HG03575 (cell line): ENCODE measurements at regions not wholly inside any gene's neighbourhood (a gene's known extent, or its start where the extent isn't known, plus 50 kb on each side); places are given as distances from the start of the nearest gene placed in this dataset.

ENCODE experiments used
- ATAC-seq: cut with Tn5 transposase; IDR thresholded peaks from one replicate; pipeline ENCODE4 v1.9.1; 2021; ENCODE audit not compliant: unreplicated experiment, insufficient number of reproducible peaks, low FRiP score; ENCODE audit errors: extremely low read depth

GRCh38 chr20:11266571-11266970, 592.8 kb upstream of the JAG1 start:
- ATAC-seq, result no peak

- ATAC-seq, result no peak
These were observed 593.4 kb upstream of the JAG1 start for GRCh38 chr20:11267131-11267761.

DNA sequence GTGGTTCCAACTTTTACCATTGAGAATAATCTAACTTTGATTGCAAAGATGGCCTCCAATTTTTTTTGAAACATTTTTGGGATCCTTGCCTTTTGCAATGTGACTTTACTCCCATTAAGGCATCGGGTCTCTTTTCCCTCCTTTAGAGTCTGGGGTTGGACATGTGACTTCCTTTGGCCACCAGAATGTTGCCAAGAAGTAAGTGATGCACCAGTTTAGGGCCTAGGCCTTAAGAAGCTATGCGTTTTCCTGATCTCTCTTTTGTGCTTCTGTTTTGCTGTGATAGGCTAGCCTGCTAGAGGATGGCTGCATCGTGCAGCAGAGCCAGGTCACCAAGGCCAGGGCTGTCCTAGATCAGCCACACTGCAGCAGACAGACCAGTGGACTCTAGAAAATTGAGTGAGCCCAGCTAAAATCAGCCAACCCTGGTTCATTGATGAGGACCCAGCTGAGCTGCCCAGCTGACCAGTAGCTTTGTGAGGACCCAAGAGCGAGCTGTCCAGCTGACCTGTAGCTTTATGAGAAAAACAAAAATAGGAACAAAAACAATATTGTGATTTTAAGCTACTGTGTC, 594.0 kb upstream of the JAG1 start:
- no peak for ATAC-seq

GRCh38 chr20:11270566-11270965, 596.8 kb upstream of the JAG1 start:
- ATAC-seq, result no peak

DNA sequence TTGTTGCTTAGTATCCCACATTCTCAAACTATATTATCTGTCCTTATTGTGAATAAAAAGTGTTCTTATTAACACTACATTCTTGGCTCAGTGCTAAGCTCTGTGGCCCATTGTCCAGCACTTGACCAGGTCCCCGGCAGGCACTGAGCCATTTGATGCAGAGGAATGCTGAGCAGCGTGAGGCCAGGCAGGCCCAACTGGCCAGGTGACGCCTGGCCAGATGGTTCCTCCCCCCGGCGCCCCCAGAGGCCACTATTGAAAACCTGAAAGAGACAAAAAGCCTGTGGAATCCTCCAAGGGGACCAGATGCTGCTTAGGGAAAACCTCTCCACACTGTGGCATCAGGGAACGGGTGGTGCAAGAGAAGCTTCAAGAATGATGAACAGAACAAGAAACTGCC, 597.5 kb upstream of the JAG1 start:
- ATAC-seq, result no peak

DNA sequence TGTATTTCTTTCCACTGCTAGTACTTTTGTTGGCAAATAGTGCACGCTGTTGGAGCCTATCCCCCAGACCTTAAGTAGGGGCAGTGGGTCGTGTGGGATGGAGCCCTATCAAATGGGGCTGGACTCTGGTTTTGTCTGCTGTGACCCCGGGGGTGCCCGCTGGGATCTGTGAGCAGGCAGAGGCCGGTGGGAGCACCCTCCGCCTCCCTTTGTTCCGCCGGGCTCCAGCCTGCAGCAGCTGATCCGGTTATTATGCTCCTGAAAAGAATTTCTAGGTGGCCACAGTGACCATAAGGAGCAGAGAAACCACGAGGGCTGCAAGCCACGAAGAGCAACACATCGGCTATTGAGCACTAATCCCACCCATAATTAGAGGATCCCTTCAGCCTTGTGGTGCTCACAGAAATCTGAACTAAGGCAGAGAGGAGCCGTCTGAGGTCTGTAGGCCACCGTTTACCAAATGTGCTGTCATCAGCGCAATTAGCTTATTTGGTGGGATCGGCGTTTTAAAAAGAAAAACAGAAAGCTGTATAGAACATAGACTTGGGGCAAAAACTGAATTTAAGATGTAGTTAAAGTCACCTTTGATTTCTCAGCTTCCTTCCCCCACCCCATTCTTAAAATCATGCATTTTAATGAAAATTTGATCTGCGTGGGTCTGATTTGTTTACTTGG, 598.3 kb upstream of the JAG1 start:
- ATAC-seq, result no peak

DNA sequence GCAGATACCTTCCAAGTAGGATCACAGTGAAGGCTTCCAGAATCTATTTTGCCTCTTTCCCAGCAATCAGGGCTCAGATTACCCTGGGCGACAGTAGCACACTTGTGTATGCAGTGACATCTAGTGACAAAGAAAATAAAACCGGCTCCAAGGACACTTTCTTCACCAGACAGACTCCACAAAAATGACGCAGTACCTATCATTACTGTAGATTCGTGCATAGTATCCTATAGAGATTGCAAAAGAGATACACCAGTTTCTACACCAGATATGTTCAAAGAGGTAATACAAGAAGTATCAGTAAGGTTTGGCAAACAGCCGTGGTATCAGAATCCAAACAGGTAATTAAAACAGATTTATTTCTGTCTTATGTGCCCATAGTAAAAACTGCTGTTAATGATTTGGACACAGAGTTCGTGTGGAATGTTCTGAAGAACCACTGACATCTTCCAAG, 600.4 kb upstream of the JAG1 start:
- no peak for ATAC-seq

GRCh38 chr20:11275740-11276139, 601.9 kb upstream of the JAG1 start:
- ATAC-seq, result no peak

DNA sequence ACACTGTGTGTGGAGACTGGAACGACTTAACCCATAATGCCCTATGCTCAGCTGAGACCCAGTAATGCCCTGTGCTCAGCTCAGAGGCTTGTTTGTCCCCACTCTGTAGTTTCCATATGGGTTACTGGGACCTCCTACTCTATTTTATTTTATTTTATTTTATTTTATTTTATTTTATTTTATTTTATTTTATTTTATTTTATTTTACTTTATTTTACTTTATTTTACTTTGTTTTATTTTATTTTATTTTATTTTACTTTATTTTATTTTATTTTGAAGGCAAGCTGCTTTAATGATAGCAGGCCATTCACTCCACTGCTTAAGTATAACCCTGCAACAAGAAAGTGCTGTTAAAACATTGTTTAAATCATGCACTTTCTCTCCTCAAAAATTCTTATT, 603.4 kb upstream of the JAG1 start:
- ATAC-seq, result no peak

GRCh38 chr20:11277858-11278257, 604.1 kb upstream of the JAG1 start:
- ATAC-seq, result no peak

- ATAC-seq, result no peak
These were observed 604.7 kb upstream of the JAG1 start for GRCh38 chr20:11278461-11278860.

DNA sequence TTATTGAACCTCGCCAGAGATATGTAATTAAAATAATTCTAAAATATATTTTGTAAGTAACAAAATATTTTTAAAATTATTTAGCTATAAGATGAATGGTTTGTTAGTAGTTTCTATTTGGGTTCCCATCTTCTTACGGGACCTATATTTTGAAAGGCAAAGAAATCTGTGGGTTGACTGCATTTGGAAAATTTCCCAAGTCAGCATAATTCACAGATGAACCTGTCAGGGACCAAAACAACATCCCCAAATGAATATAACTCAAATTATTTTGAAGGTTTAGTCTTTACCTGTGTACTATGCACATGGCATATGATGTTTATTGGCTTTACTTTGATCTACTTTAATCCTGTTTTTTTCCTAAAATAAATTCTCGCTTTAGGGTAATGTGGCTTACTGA, 607.4 kb upstream of the JAG1 start:
- no peak for ATAC-seq

DNA sequence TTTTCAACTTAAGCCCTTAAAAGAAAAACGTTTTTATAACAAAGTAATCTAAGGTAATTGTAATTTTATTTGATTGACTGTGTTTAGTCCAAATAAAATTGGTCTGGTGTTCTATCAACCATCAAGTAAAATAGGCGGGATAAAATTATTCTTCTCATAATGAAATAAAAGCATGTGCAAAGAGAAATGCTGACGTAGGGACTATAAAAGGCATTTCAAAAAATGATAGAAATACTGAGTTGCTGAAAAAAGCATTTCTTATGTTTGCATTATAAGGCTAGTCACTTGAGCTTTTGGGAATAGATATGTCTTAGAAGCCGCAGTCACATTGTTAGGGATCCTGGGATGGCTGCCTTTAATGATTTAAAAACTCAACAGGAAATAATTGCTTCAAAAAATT, 608.0 kb upstream of the JAG1 start:
- ATAC-seq, result no peak

DNA sequence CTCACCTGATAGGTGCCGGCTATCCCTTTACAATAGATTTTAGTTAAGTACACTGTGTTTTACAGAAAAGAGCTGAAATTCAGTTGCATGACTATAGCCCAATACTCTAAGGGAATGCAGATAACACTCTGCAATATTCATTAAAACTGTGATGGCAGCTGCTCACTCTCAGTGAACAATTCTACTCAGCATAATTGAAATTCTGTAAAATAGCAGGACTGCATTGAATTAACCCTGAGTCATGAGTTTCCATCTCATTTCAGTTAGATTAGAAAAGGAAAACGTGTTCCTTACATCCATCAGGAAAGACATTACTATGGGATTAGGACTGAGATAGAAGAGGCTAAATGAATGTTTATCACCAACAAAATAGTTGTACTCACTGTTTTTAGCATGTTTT, 613.3 kb upstream of the JAG1 start:
- ATAC-seq, result no peak

GRCh38 chr20:11296221-11296620, 621.5 kb upstream of the BTBD3 start:
- no peak for ATAC-seq

GRCh38 chr20:11296951-11297350, 620.7 kb upstream of the BTBD3 start:
- ATAC-seq, result no peak

DNA sequence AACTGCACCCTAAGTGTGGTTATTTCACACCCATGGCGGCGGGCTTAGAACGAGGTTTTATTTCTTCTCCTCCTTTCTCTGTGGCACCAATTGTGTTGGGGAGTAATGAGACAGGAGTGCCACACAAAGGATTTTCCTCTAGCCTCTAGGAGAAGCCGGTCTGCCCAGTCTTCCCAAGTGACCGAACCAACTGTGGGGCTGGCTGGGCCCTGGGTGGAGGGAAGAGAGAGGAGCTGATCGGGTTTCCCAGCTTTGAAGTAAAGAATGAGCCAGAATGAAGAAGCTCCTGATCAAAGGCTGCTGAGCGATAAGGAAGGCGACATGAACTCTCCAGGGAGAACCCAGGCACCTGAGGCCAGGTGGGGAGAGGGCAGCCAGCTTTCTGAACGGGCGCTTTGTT, 616.0 kb upstream of the BTBD3 start:
- ATAC-seq, result no peak

DNA sequence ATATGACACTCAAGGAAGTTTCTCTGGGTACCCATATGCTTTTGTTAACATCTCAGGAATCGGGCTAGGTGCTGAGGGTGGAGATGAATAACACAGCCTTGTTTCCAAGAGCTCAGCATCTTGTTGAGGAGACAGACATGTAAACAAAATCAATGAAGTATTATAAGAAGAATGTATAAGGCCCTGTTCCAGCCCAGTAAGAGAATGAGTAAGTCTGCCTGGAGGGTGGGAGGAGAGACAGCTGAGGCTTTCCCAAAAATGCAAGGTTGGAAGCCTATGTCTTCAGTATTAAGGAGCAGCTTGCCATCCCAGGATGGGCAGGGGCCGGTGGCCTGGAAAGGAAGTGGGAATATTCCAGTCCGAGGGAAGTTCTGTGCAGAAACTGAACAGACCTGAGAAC, 615.3 kb upstream of the BTBD3 start:
- ATAC-seq, result no peak

DNA sequence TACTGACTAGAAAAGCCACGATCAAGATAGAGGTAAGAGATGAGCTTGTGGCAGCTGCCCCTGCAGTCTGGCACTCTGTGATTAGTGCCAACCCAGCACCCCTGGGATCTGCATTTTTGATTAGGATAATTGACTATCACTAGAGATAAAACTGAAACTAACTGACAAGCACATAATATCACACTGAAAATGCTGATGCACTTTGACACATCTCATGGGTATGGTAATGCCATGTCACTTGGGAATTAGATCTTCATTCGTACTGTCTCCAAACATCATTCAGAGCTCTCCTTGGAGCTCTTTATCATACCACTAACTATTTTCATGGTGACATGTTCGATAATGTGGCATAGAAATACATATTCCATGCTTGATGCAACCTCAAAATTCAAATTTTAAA, 612.9 kb upstream of the BTBD3 start:
- no peak for ATAC-seq

GRCh38 chr20:11305406-11305805, 612.3 kb upstream of the BTBD3 start:
- no peak for ATAC-seq
